HG03439 (cell line): ENCODE measurements at regions not wholly inside any gene's neighbourhood (a gene's known extent, or its start where the extent isn't known, plus 50 kb on each side); places are given as distances from the start of the nearest gene placed in this dataset.

Experiments used
- ATAC-seq: cut with Tn5 transposase; IDR thresholded peaks from one replicate; pipeline ENCODE4 v1.9.1; 2021; ENCODE audit warnings: mild to moderate bottlenecking, moderate library complexity; ENCODE audit not compliant: unreplicated experiment

- ATAC-seq: no peak
Observed at GRCh38 chr5:121296356-121296755, 555.3 kb upstream of the FTMT start.

- no peak for ATAC-seq
Observed at GRCh38 chr5:121299153-121299552, 552.5 kb upstream of the FTMT start.

GRCh38 chr5:121304838-121305237 lies 546.8 kb upstream of the FTMT start:
- no peak for ATAC-seq

GRCh38 chr5:121313886-121314285 lies 537.8 kb upstream of the FTMT start:
- no peak for ATAC-seq

- ATAC-seq: no peak
Observed at GRCh38 chr5:121315786-121316185, 535.9 kb upstream of the FTMT start.

- ATAC-seq: no peak
Observed at GRCh38 chr5:121319292-121319691, 532.4 kb upstream of the FTMT start.

GRCh38 chr5:121325930-121326329 lies 525.8 kb upstream of the FTMT start:
- ATAC-seq: no peak

GRCh38 chr5:121350181-121350930 lies 501.3 kb upstream of the FTMT start:
- no peak for ATAC-seq

GRCh38 chr5:121366515-121366914 lies 485.2 kb upstream of the FTMT start:
- ATAC-seq: no peak

- no peak for ATAC-seq
Observed at GRCh38 chr5:121373371-121373770, 478.3 kb upstream of the FTMT start.

- no peak for ATAC-seq
Observed at GRCh38 chr5:121377461-121377860, 474.2 kb upstream of the FTMT start.

GRCh38 chr5:121378046-121378445 lies 473.6 kb upstream of the FTMT start:
- ATAC-seq: no peak

- no peak for ATAC-seq
Observed at GRCh38 chr5:121378559-121379359, 472.9 kb upstream of the FTMT start.

GRCh38 chr5:121380066-121380465 lies 471.6 kb upstream of the FTMT start:
- ATAC-seq: no peak

GRCh38 chr5:121384359-121384758 lies 467.3 kb upstream of the FTMT start:
- no peak for ATAC-seq

- no peak for ATAC-seq
Observed at GRCh38 chr5:121386334-121386733, 465.3 kb upstream of the FTMT start.

- ATAC-seq: no peak
Observed at GRCh38 chr5:121396716-121397115, 455.0 kb upstream of the FTMT start.

GRCh38 chr5:121399879-121400278 lies 451.8 kb upstream of the FTMT start:
- peak; percentile 86 for ATAC-seq

- peak; percentile 99 for ATAC-seq
Observed at GRCh38 chr5:121408778-121409177, 442.9 kb upstream of the FTMT start.

GRCh38 chr5:121415270-121415669 lies 436.4 kb upstream of the FTMT start:
- ATAC-seq: no peak

- ATAC-seq: no peak
Observed at GRCh38 chr5:121421646-121422045, 430.0 kb upstream of the FTMT start.

- no peak for ATAC-seq
Observed at GRCh38 chr5:121424976-121425375, 426.7 kb upstream of the FTMT start.
